Kidney (tissue), 13 donors: ENCODE measurements at regions not wholly inside any gene's neighbourhood (a gene's known extent, or its start where the extent isn't known, plus 50 kb on each side); places are given as distances from the start of the nearest gene placed in this dataset.

Source experiments
- DNase-seq, 5 donors: peaks; one replicate each; pipeline ENCODE4 v3.0.0-alpha.2; 2013 to 2020
- FAIRE-seq: peaks from 2 replicates; lab custom pipeline; 2012; peaks lifted over from hg19 to GRCh38; lab: Jason Lieb, UNC
- H3K27ac ChIP-seq, 2 donors: one replicate each; pipeline ENCODE4 v1.7.0; 2013; ENCODE audit warnings: low read depth in 2 of 2, low read length in 2 of 2, inconsistent platforms in 1 of 2
- H3K27me3 ChIP-seq: one replicate; pipeline ENCODE4 v1.7.1; 2013; ENCODE audit warnings: low read length, inconsistent platforms; ENCODE audit not compliant: control insufficient read depth, insufficient read depth
- H3K36me3 ChIP-seq, 3 donors: one replicate each; pipeline versions ENCODE4 v1.7.0 to v1.7.1; 2013; ENCODE audit warnings: low read length in 3 of 3, control low read depth in 1 of 3, inconsistent platforms in 1 of 3; ENCODE audit not compliant: insufficient read depth in 3 of 3, control insufficient read depth in 2 of 3
- H3K4me1 ChIP-seq, 3 donors: one replicate each; pipeline versions ENCODE4 v1.7.0 to v1.7.1; 2013; ENCODE audit warnings: low read length in 3 of 3, inconsistent platforms in 1 of 3, low read depth in 1 of 3; ENCODE audit not compliant: control insufficient read depth in 2 of 3, insufficient read depth in 2 of 3
- H3K4me3 ChIP-seq, 3 donors: one replicate each; pipeline versions ENCODE4 v1.7.0 to v1.8.1; 2013; ENCODE audit warnings: low read length in 3 of 3, control low read depth in 1 of 3, inconsistent platforms in 1 of 3
- H3K9ac ChIP-seq, 3 donors: one replicate each; pipeline versions ENCODE4 v1.7.0 to v1.7.1; 2013; ENCODE audit warnings: low read length in 3 of 3, control low read depth in 1 of 3, inconsistent platforms in 1 of 3
- H3K9me3 ChIP-seq, 3 donors: one replicate each; pipeline versions ENCODE4 v1.7.0 to v1.7.1; 2013; ENCODE audit warnings: low read length in 3 of 3, control low read depth in 1 of 3, inconsistent platforms in 1 of 3; ENCODE audit not compliant: control insufficient read depth in 2 of 3, insufficient read depth in 1 of 3
- CTCF ChIP-seq: IDR thresholded peaks from 3 replicates; pipeline ENCODE4 v1.5.1; 2012; ENCODE audit warnings: mild to moderate bottlenecking, moderate library complexity, borderline replicate concordance; ENCODE audit not compliant: insufficient read depth; ENCODE audit errors: extremely low read depth
- intact Hi-C: fragments of 100-400 bp; cut with DNase I; formaldehyde crosslinking; loops from one replicate; pipeline ENCODE4 v1.11.1; 2022
- donor health status: control.
- donor health status: control.
- donor health status: control.
- donor health status: control.
- donor health status: control.
- donor health status: DM: yes; HTN: yes; CAD: no.
- donor health status: Normal renal cell carcinoma (clear cell type).

- FAIRE-seq, result no peak
- intact Hi-C loops, result no loop called here
- Histone ChIP-seq H3K27ac (no peak overlapping the region), H3K4me1 (no peaks in the 10 kb centered on the region), H3K36me3 (no peaks in the 10 kb centered on the region), H3K9ac (no peak overlapping the region), H3K9me3 (no peaks in the 10 kb centered on the region), H3K4me3 (no peak overlapping the region), H3K27me3 (no peaks in the 10 kb centered on the region)
- no peak for TF ChIP-seq CTCF
- DNase-seq, result no peak
Observed at GRCh38 chrX:117335209-117335608, 781.4 kb downstream of the KLHL13 start.

- no peak overlapping the region for H3K9ac ChIP-seq
- no peaks in the 10 kb centered on the region for H3K27me3 ChIP-seq
- no peaks in the 10 kb centered on the region for H3K4me1 ChIP-seq
- H3K4me3 ChIP-seq, result no peak overlapping the region
- no peak overlapping the region for H3K27ac ChIP-seq
- intact Hi-C loops, result no loop called here
- H3K36me3 ChIP-seq, result no peaks in the 10 kb centered on the region
- FAIRE-seq, result no peak
- no peak for DNase-seq
- no peak for TF ChIP-seq CTCF
- H3K9me3 ChIP-seq, result no peaks in the 10 kb centered on the region
Observed at GRCh38 chrX:117327373-117327772, 789.2 kb downstream of the KLHL13 start.

GRCh38 chrX:117325706-117326105 lies 790.9 kb downstream of the KLHL13 start:
- H3K27ac ChIP-seq, result no peak overlapping the region
- TF ChIP-seq CTCF, result no peak
- H3K9ac ChIP-seq, result no peak overlapping the region
- no peak overlapping the region for H3K4me3 ChIP-seq
- no peaks in the 10 kb centered on the region for H3K9me3 ChIP-seq
- H3K36me3 ChIP-seq, result no peaks in the 10 kb centered on the region
- intact Hi-C loops, result no loop called here
- H3K4me1 ChIP-seq, result no peaks in the 10 kb centered on the region
- FAIRE-seq, result no peak
- no peaks in the 10 kb centered on the region for H3K27me3 ChIP-seq
- no peak for DNase-seq

GRCh38 chrX:117305168-117305766 lies 811.3 kb downstream of the KLHL13 start:
- no peak for TF ChIP-seq CTCF
- FAIRE-seq (no peak), DNase-seq (peak in 1 of 5 donors; percentile 57)
- no peaks in the 10 kb centered on the region for H3K4me1 ChIP-seq
- no peak overlapping the region for H3K27ac ChIP-seq
- H3K4me3 ChIP-seq, result no peak overlapping the region
- no peaks in the 10 kb centered on the region for H3K27me3 ChIP-seq
- H3K9ac ChIP-seq, result no peak overlapping the region
- H3K9me3 ChIP-seq, result no peaks in the 10 kb centered on the region
- H3K36me3 ChIP-seq, result no peaks in the 10 kb centered on the region
- intact Hi-C loops, result no loop called here
